Activated CD4-positive, alpha-beta T cell treated with anti-CD3 and anti-CD28 coated beads, Interleukin-2, amount 50 U/mL, for 4 hours (primary cell): ENCODE measurements at regions not wholly inside any gene's neighbourhood (a gene's known extent, or its start where the extent isn't known, plus 50 kb on each side); places are given as distances from the start of the nearest gene placed in this dataset.
"Not testable (repeated sequence)": the region's sequence is repeated elsewhere in the genome, so short reads cannot be mapped to it uniquely, and the experiment has no call there.

Experiments
- DNase-seq, 2 experiments: peaks; one replicate each; pipeline ENCODE4 v3.0.0-alpha.2; 2020

DNA sequence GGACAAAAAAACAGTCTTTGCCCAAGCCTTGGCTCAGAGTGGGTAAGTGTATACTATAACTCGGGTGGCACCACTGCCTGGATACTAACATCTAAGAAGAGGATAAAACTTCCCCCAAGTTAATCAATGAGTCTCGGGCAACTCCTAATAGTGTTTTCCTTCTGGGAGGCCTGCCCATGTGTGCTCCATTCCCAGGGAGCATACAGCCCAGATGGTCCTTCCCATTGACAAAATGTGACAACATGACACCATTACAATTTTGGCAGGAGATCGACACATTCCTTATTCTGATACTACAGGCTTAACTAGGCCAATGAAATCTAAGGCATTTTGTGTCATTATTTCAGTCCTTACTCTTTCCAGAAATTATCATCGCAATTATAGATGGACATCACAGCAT, 52.7 kb upstream of the CRIM1 start:
- no peak for DNase-seq

DNA sequence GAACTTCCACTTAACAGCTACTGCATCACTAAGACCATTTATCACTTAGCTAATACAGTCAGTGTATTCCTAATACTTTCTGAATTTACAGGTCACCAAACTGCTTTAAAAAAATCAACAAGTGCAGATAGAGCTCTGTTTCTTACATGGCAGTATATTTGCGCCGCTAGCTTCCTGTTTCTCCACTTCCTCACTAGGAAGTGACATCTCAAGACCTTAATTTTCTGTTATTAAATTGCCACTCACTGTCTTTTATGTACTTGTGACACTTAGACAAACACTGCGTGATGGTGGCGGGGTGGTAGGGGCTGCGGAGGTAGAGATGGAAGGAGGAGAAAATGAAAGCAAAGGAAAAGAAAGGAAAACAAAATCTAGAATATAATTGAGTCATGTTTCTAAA, 53.7 kb upstream of the CRIM1 start:
- no peak for DNase-seq

DNA sequence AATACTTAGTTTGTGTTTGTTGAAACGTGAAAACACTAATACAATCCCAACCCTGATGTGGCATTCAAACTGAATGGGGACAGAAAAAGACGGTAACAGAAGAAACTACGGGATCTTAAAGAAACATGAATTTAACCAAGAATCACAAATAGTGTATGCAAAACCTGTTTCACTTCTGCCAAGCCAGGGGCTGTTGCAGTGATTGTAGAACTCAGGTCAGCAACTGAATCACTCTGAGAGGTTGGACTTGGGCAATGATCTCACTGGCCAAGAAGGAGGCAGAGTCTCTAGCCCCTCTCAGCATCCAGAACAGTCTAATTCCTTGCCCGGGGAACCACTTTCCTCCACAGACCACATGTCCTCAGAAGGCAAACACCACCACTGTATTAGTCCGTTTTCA, 54.9 kb upstream of the CRIM1 start:
- no peak for DNase-seq

DNA sequence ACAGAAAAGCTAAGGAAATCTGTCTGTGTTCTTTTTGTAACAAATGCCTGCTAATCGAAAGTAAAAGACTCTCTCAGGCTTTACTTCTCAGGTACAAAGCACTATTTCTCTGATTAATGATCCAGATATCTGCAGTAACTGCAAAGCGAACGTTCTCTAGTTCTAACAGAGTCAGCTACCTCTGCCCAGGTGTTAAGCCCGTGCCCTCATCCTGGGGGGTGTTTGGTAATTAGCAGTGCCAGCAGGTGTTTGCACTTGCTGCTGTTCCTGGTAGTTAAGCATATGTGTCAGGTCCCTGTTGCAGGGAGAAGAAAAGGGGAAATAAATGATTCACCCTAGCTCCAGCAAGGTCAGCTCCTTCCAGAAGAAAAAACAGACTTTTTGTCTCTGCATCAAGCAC, 58.8 kb upstream of the CRIM1 start:
- no peak for DNase-seq

DNA sequence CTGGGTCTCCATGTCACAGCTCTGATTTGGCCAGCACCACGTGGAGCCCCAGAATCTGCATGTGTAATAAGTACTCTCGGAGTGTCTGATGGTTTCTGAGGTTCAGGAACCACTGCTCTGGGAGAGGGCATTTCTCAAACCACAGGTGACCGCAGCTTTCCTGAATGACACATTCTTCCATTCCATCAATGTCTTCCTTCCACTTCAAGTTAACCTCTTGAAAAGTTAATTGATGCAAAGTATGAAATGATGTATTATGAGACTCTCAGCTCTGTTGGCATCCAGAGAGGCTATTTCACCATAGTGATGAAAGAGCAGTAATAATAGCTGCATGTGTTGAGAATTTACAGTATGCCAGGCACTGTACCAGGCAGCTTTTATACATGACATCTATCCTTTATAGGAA, 61.3 kb upstream of the CRIM1 start:
- DNase-seq: no peak

DNA sequence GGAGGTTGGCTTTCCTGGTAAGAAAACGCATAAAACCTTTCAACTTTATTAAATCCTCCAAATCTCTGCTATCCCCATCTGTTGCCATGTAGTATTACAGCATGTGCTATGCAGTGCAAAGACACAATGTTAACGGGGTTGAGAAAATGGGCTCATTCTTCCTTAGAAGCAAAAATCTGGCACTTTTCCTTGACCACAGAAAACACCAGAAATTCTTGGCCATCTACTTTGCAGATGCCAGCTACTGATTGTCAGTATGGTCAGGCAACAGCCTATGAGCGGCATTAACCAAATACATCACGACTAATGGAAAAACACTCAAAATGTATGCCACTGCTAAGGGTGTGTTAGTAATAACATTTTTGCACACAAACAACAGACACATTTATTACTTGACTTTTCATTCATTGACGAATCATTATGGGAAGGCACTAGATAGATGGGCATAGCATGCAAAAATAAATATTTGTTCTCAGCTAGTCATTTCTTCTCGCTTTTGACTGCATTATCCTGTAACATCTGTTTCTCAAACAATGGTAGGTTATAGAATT, 65.2 kb upstream of the CRIM1 start:
- no peak for DNase-seq

DNA sequence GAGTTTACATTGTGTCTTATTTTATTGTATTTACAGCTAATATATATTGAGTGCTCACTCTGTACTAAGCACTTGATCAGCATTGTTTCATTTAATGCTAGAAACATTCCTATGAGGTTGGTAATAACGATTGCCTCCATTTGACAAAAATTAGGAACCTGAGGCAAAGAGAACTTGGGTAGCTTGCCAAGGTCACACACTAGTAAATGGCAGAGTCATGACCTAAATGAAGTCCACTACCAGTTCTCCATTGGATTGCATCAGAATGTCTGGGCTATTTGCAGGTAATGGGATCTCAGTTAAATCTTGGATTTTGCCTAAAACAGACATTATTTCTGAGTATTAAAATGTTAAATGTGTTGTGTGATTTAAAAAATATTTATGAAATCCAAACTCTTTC, 65.8 kb upstream of the CRIM1 start:
- DNase-seq: no peak

DNA sequence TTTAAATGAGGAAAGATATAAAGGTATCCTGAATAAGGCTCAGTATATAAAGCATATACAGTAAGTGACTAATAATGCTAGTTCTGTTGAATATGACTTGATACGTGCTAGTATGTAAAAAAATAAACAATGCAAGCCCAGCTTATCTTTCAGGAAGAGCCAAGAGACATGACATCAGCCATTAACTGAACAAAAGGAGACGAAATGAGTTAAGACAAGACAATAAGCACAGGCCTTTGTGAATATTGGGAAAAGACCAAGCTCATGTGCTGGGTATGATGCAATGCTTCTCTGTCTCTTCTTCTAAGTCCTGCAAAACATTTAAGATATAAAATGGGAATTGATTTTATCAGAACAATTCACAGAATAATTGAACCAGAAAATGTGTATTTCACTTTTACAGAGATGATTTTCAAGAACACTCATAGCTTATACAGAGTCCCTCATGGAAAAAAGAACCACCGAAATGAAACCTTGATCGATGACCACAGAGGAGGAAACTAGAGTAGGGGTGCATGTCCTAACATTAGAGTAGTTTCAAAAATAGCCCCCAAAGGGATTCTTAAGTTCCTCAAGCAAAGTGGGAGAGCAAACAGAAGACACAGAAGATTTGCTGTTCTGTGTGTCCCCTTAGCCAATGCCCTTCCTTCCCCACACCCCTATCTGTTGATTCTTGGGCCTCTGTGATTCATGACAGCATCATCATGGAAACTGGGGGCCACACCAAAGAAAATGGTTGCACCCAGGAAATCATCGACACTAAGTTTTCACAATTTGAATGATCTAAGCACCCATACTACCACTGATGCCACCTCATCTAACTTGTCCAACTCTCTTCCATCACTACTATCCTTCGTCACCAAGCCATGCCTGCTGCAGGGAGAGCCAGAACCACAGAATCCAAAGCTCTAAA, 68.0 kb upstream of the CRIM1 start:
- no peak for DNase-seq

DNA sequence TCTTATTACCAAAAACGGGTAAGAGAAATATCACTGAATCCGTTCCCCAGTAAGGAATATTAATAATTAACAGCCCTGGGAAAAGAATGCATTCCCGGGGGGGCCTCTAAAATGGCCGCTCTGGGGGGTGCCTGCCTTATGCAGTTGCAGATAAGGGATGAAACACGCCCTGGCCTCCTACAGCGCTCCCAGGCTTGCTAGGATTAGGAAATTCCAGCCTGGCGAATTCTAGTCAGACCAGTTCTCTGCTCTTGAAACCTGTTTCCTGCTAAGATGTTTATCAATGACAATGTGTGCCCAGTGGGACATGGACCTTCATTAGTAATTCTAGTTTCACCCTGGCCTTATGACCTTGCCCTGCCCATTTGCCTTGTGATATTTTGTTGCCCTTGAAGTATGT, 76.1 kb upstream of the CRIM1 start:
- not testable (repeated sequence) for DNase-seq

DNA sequence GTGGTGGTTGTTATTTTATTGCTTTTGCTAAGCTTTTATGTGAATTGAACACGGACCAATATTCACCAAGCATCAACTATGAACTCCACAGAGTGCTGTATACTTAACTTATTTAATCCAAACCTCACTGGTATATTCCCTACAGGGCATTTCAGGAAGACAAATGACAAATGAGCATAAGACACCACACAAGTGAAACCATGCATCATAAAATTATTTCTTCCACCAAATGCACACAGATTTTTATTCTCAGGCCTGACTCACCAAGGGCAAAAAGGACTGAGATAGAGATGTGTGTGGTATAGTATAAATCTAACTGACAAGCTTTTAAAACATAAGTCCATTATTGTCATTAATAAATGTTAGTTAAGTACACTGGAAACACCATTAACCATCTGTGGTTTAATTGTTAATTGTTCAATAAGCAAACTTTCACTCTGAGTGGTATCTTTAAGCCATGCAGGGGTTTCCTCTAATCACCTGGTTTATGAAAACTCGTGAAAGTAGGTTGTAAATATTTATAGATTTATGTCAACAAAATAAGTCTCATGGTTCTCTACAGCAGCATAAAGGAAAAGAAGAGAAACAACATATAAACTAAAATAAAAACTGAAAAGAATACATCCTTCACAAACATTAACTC, 77.6 kb upstream of the CRIM1 start:
- DNase-seq: no peak

DNA sequence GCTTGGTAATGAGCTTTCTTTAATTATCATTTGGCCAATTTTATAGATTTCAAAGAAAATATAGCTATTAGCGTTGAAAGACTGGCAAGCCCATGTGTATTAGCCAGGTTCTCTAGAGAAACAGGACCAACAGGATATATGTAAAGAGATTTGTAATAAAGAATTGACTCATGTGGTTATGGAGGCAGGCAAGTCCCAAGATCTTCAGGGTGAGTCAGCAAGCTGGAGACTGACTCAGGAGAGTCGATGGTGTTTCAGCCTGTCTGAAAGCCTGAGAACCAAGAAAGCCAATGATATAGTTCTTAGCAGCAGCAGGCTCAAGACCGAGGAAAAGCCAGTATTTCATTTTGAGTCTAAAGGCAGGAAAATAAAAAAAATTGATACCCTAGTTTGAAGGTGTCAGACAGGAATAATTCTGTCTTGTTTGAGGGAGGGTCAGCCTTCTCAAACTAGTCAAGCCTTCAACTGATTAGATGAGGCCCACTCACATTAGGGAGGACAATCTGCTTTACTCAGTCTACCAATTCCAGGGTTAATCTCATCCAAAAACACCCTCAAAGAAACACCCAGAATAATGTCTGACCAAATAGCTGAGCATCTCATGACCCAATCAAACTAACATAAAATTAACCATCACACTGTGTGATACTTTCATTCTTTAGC, 78.3 kb upstream of the CRIM1 start:
- DNase-seq: no peak

DNA sequence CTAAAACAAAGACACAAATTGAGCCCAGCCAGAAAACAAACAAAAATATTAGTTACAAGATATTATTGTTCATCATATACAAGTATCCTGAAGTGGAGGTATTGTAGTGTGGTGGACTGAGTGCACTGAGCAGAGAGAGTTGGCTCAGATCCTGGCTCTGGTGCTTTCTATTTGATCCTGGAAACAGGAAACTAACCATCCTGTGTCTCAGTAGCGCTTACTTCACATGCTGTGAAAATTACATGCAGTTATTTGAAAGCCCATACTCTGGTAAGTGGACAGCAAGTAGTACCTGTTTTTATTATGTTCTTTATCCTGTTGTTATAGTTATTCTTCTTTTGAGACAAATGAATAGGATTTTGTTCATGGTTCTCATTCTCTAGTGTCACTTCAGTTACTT, 84.3 kb upstream of the CRIM1 start:
- no peak for DNase-seq

DNA sequence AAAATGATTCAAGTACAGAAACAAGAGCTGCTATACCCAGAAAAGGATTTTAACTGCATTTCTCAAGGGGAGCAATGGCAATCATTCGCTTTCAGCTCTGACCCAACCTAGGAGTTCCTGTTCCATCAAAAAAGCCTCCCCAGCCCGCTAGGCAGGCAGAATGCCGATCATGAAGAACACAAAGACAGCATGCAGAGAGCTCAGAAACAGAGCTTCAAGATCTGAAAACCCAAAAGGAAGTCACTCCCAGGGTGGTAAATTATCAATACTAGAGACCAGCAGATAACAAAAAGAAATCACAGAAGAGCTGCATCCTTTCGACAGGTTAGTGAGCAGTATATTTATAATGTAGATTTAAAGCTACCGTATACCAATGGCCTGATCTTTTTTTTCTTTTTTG, 84.8 kb upstream of the CRIM1 start:
- no peak for DNase-seq

DNA sequence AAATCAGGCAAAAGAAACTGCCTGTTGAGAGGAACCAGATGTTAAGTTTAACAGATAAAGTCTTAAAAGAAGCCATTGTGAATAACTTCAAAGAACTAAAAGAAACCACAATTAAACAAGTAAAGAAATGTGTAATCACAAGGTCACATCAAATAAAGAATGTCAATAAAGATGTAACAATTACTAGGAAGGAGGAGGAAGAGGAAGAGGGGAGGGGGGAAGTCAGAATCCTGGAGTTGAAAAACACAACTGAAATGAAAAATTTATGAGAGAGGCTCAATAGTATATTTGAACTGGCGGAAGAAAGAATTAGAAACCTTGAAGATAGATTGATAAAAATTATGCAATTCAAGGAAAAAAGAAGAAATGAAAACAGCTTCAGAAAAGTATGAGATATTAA, 88.4 kb upstream of the CRIM1 start:
- DNase-seq: no peak

DNA sequence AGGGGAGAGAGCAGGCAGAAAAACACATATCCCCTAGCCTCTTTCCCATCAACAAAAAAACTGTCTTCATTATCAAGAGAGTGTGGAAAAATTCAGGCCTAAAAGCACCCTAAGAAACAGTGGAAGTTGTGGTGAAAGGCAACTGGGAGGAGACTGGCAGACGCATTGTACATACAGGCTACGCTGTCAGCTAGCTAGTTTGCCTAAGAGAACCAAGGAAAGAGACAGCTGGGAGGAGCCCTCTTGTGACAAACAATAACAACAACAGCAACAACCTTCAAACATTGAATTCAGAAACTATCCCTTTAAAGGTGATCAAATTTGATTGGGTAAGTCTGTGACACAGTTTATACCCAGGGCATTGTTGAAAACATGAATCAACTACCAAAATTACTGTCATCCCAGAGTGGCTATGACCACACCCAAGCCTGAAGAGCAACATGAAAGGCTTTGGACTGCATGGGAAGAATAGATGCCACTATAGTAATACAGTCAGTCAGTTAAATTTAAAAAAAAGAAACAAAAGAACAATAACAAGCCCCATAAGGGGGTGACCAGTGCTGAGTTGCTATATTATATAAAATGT, 88.9 kb upstream of the CRIM1 start:
- DNase-seq: no peak

DNA sequence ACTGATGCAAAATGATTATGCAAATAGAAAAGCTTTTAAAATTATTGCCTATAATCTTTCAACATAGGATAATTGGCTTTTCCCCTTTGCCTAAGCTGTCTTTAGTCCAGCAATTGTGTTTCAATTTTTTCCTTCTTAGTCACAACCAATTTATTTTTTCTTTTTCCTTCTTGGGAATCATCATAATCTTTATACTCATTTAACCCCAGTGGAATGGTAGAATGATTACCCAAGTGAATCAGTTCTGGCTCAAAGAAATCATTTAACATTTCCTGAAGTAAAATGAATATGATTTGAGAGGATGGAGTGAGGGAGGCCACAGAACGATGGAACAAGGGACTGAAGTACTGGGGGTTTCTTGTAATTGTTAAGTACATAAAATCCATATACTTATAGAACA, 93.0 kb upstream of the CRIM1 start:
- no peak for DNase-seq

DNA sequence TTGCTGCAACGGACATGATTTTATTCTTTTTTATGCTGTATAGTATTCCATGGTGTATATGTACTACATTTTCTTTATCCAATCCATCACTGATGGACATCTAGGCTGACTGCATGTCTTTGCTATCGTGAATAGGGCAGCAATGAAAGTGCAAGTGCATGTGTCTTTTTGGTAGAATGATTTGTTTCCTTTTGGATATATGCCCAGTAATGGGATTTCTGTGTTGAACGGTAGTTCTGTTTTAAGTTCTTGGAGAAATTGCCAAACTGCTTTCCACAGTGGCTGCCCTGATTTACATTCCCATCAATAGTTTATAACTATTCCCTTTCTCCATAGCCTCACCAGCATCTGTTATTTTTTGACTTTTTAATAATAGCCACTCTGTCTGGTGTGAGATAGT, 99.7 kb upstream of the CRIM1 start:
- DNase-seq: no peak

DNA sequence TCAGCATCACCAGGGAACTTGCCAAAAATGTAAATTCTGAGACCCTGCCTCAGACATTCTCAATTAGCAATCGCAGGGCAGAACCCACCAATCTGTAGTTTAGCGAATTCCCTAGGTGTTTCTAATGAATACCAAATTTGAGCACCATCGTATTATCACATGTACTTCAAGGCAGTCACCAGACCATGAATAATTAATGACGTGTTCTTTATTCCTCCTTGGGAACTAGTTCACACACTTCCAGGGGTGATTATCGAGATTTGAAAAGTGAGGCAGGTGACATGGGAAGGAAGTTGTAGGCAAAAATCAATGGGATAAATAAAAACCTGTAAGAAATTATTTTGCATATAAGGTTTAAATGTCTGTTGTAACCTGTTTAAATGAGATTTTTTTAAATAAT, 102.5 kb upstream of the CRIM1 start:
- no peak for DNase-seq

DNA sequence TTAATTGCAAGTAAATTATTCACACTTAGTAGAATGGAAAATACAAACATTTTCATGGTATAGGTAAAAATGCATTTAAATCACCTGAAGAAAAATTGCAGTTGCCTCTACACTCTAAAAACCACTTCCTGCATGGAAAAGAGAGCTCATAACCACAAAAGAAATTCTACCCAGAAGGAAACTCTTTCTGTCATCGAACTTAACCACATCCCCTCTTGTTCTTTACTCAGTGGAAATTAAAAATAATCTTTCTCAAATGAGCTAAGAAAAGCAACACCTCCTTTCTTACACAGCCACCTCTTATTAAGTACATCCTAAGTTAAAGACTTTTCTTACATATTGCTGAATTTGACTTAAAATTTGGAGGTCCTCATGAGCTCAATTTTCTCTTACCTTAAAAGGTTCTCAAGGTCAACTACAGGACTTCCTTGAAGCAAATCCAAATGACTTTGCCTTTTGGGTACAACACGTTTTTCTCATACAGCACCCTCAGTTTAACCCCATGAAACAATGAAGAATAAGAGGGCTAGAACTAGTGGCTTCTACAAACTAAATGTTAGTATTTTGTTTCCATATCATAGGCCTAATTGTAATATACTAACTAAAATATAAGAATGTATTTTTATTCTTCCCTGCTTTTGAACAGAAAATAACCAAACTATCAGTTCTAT, 109.1 kb upstream of the CRIM1 start:
- no peak for DNase-seq

DNA sequence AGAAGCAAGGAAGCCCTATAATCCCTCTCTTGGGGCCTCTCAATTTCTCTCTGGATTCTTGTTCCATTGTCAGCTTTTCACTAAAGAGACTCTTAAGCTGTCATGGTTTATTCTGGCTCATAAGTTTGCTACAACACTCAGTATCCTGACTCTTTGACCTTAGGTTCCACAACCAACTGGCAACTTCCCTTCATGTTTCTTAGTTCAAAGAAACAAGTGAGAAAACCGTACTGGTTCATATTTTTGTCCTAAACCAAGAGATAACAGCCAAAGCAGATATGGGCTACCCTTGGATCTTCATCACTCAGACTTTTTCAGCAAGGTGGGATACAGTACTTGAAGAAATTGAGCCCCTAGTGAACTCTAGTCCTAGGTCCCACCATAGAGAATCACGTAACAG, 109.9 kb upstream of the CRIM1 start:
- DNase-seq: no peak

DNA sequence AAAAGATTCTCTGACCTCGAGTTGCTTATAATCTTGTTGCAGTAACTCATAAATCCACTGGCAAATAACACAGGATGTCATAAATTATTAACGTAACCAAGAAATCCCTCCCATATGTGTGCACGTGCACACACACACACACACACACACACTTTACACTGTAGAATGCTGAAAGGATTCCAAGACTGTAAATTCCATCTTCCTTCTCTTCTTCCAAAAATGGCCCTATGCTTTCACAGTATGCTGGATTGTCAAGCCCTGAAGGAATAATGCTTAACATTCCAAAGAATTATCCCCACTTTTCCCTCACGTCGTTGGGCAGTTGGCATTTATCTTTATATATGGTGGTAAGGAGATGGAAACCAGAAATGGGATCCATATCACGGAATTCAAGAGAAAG, 117.5 kb upstream of the CRIM1 start:
- DNase-seq: no peak

DNA sequence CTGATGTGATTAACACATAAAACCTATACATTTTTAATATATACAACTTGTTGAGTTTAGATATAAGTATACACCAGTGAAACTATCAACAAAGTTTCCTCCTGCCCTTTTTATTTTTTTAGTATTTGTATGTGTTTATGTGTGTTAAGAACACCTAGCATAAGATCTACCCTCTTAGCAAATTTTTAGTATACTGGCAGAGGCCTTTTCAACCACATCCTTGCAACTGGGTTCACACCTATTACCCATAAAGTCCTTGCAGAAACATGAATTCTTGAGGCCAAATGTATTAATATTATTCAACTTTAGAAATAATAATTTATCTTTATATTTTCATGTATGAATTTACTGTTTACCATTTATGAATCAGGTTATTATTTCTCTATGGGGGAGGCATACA, 119.7 kb upstream of the CRIM1 start:
- DNase-seq: no peak

DNA sequence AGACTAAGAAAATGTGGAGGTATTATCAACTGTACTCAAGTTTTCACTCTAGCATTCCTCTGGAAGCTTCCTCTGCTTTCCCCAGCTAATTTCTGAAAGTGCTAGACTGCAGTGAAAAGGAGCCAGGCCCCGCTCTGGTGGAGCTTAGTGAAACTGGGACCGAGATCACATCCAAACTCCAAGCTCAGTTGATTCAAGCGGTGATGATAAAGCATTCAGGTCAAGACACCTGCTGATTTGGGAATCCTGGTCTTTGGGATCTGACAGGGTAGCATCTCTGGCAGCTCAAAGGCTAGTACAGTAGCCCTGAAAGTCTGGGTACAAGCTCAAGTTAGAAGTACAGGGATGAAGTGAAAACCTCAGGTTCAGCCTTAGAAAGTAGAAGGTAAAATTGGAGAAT, 120.2 kb upstream of the CRIM1 start:
- no peak for DNase-seq
